GM21529 (cell line): ENCODE measurements at regions not wholly inside any gene's neighbourhood (a gene's known extent, or its start where the extent isn't known, plus 50 kb on each side); places are given as distances from the start of the nearest gene placed in this dataset.
"Not testable (repeated sequence)": the region's sequence is repeated elsewhere in the genome, so short reads cannot be mapped to it uniquely, and the experiment has no call there.

Experiments
- ATAC-seq: cut with Tn5 transposase; IDR thresholded peaks from one replicate; pipeline ENCODE4 v1.9.1; 2021; ENCODE audit not compliant: unreplicated experiment

DNA sequence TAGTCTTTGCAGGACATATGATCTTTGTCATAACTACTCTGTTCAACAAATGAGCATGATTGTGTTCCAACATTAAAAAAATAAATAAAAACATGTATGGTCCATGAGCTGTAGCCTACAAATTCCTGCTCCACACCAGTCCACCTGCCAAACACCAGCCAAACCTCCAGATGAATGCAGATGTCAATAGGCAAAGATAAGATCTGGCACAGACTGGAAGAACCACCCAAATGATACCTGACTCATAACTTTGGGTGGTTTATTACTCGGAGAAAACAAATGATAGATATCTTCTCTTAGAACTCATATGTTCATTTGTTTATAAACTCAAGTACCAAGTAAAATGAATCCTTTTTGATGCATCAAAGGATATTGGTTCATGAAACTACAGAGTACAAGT, 425.1 kb downstream of the GBA3 start:
- ATAC-seq: no peak

- ATAC-seq: no peak
Observed at GRCh38 chr4:23114538-23114937, 421.8 kb downstream of the GBA3 start.

DNA sequence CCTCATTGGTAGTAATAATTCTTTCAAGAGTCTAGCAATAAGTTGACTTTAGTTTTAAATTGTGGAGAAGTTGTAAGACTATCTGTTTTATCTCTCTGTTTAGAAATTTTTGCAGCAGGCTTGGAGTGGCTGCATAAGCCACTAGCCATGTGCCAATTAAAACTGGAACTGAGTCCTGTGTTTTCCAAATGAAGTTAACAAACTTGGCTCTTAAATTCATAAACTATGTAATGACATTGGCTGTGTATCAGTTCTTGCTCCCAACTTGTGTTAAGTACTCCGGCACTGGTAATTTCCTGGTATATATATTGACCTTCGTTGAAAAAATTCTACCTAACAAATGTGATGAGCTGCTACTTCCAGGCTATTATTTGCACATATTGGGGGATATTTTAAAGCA, 420.4 kb downstream of the GBA3 start:
- no peak for ATAC-seq

GRCh38 chr4:23106516-23106915, 413.8 kb downstream of the GBA3 start:
- no peak for ATAC-seq

- ATAC-seq: no peak
Observed at GRCh38 chr4:23105759-23106370, 413.1 kb downstream of the GBA3 start.

- ATAC-seq: no peak
Observed at GRCh38 chr4:23097251-23097650, 404.5 kb downstream of the GBA3 start.

DNA sequence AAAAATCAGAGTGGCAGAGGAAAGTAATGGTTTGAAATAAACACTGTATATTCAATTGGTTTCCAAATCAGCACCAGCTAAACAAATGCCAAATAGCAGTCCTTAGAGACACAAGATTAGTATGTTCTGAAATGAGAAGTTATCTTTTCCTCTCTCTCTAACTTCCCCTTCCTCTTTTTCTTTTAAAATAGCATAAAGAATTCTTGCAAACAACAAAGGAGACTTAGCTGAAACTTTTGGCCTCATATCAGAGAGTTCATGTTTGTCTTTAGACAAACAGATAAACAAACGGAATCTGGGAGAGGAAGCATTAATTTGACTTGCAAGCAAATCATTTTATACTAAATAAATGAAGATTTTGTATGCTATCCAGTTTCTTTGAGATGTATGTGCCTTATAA, 399.0 kb downstream of the GBA3 start:
- no peak for ATAC-seq

- no peak for ATAC-seq
Observed at GRCh38 chr4:23085249-23085568, 392.5 kb downstream of the GBA3 start.

DNA sequence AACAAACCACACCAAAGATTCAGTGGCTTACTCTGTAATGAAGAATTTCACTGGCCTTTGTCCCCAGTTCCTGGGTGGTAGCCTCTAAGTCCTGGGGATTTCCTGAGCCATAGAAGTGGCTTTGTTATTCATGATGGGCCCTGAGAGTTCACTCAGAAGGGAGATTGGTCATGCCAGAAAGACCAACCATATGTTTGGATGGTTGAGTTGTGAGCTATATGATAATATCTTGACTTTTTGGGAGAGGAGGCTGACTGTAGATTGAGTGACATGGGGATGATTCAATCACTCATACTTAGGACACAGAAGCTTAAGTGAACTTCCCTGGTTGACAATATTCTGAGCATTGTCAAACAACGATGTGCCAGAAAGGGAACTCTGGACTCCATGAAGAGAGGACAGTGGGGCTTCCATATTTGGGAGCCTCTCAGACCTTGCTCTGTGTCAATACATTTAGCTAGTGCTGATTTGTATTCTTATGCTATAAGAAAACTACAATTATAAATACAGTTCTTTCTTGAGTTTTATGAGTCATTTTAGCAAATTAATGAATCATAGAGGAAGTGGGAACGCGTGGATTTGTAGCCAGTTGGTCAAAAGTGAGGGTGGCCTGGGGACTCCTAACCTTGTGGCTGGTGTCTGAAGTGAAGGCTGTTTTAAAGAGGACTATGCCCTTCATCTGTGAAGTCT, 392.0 kb downstream of the GBA3 start:
- no peak for ATAC-seq

DNA sequence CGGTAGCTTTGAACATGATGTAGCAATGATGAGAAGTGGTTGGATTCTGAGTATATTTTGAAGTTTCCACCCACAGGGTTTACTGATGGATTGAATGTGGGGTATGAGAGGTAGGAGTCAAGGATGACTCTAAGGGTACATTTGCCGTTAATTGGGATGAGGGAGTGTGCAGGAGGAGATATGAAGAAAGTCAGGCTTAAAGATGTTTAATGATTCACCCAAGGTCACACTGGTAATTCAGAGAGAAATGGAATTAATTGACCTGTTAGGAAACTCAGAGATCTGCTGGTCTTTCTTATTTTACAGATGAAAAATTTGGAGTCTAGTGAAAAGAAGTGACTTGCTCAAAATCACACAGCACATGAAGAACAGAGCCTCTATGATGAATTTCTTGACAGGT, 390.7 kb downstream of the GBA3 start:
- no peak for ATAC-seq

- ATAC-seq: not testable (repeated sequence)
Observed at GRCh38 chr4:23080171-23080570, 387.4 kb downstream of the GBA3 start.

DNA sequence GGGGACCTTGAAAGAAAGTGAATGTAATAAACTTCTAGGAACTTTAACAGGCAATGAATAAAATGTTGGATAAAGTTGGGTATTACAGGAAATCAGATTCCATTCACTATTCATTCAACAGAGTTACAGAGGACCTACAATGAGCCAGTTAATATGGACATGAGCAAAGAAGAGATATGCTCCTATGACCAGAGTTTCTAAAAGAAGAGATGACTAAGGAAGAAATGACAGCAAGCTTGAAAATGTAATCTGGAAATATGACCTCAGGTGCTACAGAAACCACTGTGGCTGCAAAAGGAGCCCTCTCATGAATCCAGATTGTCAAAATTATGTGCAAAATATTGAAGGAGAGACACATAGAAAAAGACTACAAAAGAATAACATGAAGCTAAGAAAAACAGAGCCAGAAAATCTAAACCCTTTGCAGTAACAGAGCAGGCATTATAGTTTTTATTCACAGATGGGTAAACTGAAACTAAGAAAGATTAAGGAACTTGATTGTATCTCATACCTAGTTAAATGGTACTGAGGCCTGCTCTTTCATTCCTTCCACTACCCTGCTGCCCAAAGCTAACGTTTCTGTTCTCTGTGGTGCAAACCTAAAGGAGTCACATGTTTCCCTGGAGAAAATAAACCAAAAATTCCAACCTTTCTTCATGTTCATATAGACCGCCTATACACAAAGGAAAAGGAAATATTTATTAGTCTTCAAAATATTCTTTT, 378.3 kb downstream of the GBA3 start:
- ATAC-seq: no peak

GRCh38 chr4:23068756-23069155, 376.0 kb downstream of the GBA3 start:
- ATAC-seq: no peak

GRCh38 chr4:23068287-23068686, 375.6 kb downstream of the GBA3 start:
- ATAC-seq: no peak

- no peak for ATAC-seq
Observed at GRCh38 chr4:23062188-23062587, 369.5 kb downstream of the GBA3 start.

- ATAC-seq: no peak
Observed at GRCh38 chr4:23061431-23061830, 368.7 kb downstream of the GBA3 start.

- no peak for ATAC-seq
Observed at GRCh38 chr4:23060776-23061175, 368.0 kb downstream of the GBA3 start.

DNA sequence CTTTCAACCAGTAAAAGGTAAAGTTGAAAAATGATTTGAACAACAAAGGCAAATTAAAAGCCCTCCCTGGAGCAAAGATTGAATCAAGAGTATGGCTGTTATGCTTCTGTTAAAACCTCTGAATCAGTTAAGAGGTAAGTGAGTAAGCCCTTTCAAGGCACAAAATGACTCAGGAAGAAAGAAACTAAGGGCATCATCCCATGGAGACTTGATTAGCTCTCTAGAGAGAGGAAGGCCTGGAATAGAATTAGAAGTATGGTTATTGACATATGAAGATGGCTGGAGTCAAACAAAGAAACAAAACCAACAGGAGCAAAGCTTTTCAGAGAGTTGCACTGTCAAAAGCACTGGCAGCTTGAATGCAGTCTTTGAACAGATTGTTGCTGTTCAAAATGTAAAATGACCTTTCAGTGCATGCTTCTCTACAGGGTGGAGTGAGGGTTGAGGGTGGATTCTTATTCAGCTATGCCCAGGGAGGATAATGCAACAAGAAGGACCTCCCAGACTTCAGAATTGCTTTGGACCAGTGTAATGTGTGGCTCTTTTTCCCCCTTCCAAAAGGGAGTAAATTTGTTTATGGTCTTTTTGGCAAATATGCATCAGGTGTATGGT, 365.5 kb downstream of the GBA3 start:
- ATAC-seq: no peak

- no peak for ATAC-seq
Observed at GRCh38 chr4:23041501-23041900, 348.8 kb downstream of the GBA3 start.

DNA sequence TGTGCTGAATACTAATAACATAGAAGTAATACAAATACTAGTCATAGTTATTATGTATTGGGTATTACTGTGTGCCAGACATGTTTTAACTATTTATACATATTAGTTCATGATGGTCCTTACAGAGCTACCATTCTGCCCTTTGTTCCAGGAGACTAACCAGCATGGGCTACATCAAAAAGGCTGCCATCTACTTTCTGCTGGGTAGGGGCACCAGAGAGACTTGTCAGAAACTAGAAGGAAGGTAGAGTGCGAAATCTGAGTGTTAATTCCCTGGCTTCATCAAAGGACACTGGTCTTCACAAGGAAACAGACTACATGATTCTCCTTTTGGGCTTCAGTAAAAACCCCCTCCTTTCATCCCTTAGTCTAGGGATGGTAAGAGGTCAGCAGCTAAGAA, 347.8 kb downstream of the GBA3 start:
- ATAC-seq: no peak

GRCh38 chr4:23039818-23040217, 347.1 kb downstream of the GBA3 start:
- ATAC-seq: no peak
